Activated T-helper 17 cell treated with anti-CD3 and anti-CD28 coated beads, Interleukin-2, amount 50 U/mL, for 72 hours (primary cell): ENCODE measurements at regions not wholly inside any gene's neighbourhood (a gene's known extent, or its start where the extent isn't known, plus 50 kb on each side); places are given as distances from the start of the nearest gene placed in this dataset.

Experiments
- ATAC-seq: fragments of 150-1000 bp; cut with Tn5 transposase; replicated peaks from 2 replicates; pipeline ENCODE4 v1.10.0; 2021; ENCODE audit warnings: mild to moderate bottlenecking, moderate library complexity
- H3K27ac Mint-ChIP-seq: one replicate; pipeline ENCODE4 v1.8.0; 2022; ENCODE audit warnings: mixed read lengths
- H3K27me3 Mint-ChIP-seq: one replicate; pipeline ENCODE4 v1.8.0; 2022; ENCODE audit warnings: mixed read lengths
- H3K36me3 Mint-ChIP-seq: one replicate; pipeline ENCODE4 v1.8.0; 2022; ENCODE audit warnings: low read depth, mild to moderate bottlenecking, mixed read lengths
- H3K4me1 Mint-ChIP-seq: one replicate; pipeline ENCODE4 v1.8.0; 2022; ENCODE audit warnings: mixed read lengths
- H3K4me3 Mint-ChIP-seq: one replicate; pipeline ENCODE4 v1.8.0; 2022; ENCODE audit warnings: mild to moderate bottlenecking, mixed read lengths
- H3K9me3 Mint-ChIP-seq: one replicate; pipeline ENCODE4 v1.8.0; 2022; ENCODE audit warnings: mixed read lengths

DNA sequence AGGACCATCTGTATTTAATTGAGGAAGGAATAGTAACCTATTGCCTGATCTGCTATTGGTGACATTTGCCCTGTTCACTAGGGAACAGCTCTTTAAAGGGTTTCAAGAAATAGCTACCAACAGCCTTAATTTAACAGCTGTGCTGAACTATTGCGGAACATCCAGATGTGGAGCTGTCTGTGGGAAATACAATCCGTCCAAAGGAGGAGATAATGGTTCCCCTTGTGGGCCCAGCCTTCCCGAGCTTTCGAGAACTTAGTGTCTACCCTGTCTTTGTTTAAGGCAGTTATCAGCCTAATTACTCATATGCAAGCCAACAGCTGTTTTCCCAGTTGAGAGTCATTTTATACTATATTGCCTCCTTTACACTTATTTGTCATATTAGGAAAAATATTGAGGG lies 398.6 kb downstream of the WDR72 start:
- no peak for ATAC-seq
- no peaks in the 10 kb centered on the region for H3K36me3 Mint-ChIP-seq
- H3K4me3 Mint-ChIP-seq: no peak overlapping the region
- H3K9me3 Mint-ChIP-seq: no peaks in the 10 kb centered on the region
- H3K27me3 Mint-ChIP-seq: peaks cover 3% of the 10 kb centered on the region
- no peak overlapping the region for H3K27ac Mint-ChIP-seq
- H3K4me1 Mint-ChIP-seq: no peaks in the 10 kb centered on the region

DNA sequence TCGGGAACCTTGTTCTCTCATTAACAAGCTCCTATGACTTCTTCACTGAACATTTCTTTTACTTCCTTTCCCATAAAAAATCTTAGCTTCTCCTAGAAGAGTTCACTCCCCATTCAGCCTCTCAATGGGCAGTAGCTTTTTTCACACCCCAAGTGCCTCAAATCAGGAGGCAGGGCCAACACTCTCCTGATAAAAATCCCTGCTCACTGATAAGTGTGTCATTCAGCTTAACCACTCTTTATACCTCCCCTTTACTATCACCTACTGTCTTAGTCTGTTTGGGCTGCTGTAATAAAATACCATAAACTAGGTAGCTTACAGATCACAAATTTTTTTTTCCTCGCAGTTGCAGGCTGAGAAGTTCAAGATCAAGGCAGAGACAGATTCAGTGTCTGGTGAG lies 400.4 kb downstream of the WDR72 start:
- Mint-ChIP-seq H3K36me3 (no peaks in the 10 kb centered on the region), H3K27ac (no peak overlapping the region), H3K9me3 (no peaks in the 10 kb centered on the region), H3K4me3 (no peak overlapping the region), H3K27me3 (peaks cover 3% of the 10 kb centered on the region), H3K4me1 (no peaks in the 10 kb centered on the region)
- no peak for ATAC-seq

DNA sequence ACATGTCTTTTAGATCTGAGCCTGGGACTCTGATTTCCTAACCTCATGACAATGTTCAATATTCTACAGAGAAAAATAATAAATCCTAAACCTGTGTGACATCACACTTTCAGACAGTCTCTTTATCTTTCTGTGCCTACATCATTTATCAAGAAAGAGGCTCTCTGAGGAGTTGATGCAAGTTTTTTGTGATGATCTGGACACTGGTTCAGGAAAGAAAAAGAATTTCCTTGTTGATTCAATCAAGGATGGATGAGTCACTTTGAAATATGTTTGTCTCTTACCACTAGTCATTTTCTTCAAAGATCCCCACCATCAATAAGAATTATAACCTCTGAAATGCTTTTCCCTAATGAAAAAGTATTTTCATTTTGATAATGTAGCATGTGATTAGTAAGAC lies 404.6 kb downstream of the WDR72 start:
- H3K9me3 Mint-ChIP-seq: no peaks in the 10 kb centered on the region
- no peak overlapping the region for H3K4me3 Mint-ChIP-seq
- no peaks in the 10 kb centered on the region for H3K36me3 Mint-ChIP-seq
- peaks cover 8% of the 10 kb centered on the region for H3K27me3 Mint-ChIP-seq
- no peak for ATAC-seq
- no peaks in the 10 kb centered on the region for H3K4me1 Mint-ChIP-seq
- H3K27ac Mint-ChIP-seq: no peak overlapping the region

DNA sequence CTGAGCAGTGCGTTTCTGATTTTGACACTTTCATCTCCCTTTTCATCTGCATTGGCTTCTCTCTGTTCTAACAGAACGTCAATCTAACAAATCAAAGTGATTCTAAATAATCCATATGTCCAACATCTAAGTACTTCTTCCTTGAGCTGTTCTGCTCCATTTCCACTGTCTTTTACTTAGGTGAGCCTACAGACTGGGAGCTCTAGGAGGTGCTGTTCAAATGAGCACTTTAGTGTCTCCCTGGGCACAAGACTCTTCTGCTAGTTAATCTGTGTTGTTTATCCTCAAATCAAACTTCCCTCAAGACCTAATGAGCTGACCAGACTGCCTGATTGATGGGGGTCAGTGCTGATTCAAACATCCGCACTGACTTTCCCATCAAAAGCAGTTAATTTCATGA lies 408.1 kb downstream of the WDR72 start:
- Mint-ChIP-seq H3K4me1 (no peaks in the 10 kb centered on the region), H3K4me3 (no peak overlapping the region), H3K27ac (no peak overlapping the region), H3K27me3 (peaks cover 8% of the 10 kb centered on the region), H3K36me3 (no peaks in the 10 kb centered on the region), H3K9me3 (no peaks in the 10 kb centered on the region)
- no peak for ATAC-seq

DNA sequence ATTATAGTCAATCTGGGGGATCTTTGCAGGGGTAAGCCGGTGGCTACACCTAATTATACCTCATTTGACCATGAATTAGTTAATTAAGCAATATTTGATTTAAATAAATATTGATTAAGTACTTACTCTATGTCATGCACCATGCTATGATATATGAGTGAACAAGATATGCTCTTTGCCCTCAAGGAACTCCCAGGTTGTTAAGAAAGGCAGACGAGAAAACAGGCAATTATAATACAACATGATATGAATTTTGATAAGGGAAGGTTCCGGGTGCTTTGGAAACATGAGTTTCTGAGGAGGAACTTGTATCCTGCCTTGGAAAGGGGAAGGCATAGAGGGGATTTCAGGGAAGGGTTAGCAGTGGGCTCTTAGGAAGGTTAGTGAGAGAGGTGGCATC lies 412.9 kb downstream of the WDR72 start:
- H3K4me3 Mint-ChIP-seq: no peak overlapping the region
- H3K36me3 Mint-ChIP-seq: no peaks in the 10 kb centered on the region
- no peaks in the 10 kb centered on the region for H3K4me1 Mint-ChIP-seq
- no peak overlapping the region for H3K27ac Mint-ChIP-seq
- peaks cover 16% of the 10 kb centered on the region for H3K27me3 Mint-ChIP-seq
- no peaks in the 10 kb centered on the region for H3K9me3 Mint-ChIP-seq
- no peak for ATAC-seq

DNA sequence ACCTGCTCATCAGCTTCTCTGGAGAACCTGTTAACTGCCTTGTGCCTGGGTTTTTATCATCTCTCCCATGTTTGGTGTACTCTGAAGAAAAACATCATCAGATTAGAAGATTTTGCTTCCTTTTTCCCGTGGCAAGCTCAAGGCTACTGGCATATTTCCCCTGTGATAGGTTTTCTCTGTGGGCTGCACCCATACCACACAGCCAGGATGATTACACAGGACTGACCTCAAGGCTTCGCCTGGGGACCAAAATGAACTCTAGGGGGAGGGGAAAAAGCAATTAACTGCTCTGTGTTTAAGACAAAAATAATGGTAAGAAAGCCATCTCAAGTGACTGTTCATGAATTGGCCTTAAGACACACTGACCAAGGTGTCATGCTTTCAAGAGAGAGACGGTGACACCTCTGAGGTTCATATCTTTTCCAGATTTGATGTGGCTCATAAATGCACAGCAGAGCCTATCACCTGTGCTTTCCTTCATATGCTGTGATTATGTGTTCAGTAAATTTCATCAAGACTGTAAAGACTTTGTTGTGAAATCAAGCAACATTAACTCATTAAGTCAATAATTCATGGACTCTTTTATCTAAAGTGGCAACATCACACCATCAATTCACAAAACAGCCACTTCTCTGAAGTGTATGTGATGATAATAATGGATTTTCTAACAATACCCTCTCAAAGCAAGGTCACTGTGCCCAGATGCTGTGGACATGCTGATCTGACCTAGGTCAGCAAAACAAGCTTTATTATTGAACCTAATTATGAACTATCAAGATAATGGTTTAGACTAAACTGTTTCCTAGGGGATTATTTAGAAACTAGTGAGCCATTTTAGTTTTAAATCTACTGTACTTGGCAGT lies 427.9 kb downstream of the WDR72 start:
- no peaks in the 10 kb centered on the region for H3K4me1 Mint-ChIP-seq
- H3K36me3 Mint-ChIP-seq: no peaks in the 10 kb centered on the region
- H3K27me3 Mint-ChIP-seq: no peaks in the 10 kb centered on the region
- H3K27ac Mint-ChIP-seq: no peak overlapping the region
- no peak for ATAC-seq
- H3K9me3 Mint-ChIP-seq: no peaks in the 10 kb centered on the region
- no peak overlapping the region for H3K4me3 Mint-ChIP-seq

DNA sequence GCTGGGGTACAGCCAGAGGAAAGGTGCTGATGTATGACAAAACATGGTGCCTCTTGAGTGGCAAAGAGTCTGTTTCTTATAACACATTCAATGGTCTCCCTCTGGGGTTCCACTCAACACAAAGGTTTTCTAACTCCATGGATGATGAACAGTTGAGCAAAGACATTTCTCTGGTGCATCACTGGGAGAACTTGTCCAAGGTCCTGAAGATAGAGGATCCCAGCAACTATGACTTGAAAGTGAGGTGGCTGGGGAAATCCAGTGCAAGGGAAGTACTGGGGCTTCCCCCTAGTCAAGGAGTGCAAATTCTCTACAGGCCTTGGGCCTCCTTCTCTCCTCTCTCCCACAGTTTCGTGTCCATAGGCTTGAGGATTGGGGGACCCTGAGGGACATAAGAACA lies 431.1 kb downstream of the WDR72 start:
- H3K27me3 Mint-ChIP-seq: no peaks in the 10 kb centered on the region
- H3K4me1 Mint-ChIP-seq: no peaks in the 10 kb centered on the region
- ATAC-seq: no peak
- no peak overlapping the region for H3K27ac Mint-ChIP-seq
- H3K4me3 Mint-ChIP-seq: no peak overlapping the region
- no peaks in the 10 kb centered on the region for H3K9me3 Mint-ChIP-seq
- H3K36me3 Mint-ChIP-seq: no peaks in the 10 kb centered on the region

DNA sequence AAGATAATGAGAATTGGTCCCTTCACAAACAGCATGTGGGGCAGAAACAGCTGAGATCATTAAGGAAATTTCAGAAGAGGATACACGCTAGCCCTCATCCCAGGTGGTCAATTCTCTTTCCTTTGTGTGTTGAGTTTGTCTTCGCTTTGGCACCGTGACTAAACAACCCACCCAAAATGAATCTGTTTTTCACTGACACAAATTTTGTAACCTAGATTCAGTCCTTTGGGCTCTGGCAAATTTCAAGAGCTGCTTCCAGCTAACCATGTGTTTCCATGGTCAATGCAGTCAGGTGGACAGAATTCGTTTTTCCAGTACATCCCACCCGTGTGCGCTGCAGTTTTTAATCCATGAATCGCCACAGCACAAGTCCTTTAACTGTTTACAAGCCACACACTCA lies 435.4 kb downstream of the WDR72 start:
- Mint-ChIP-seq H3K27ac (no peak overlapping the region), H3K9me3 (no peaks in the 10 kb centered on the region), H3K4me3 (no peak overlapping the region), H3K36me3 (no peaks in the 10 kb centered on the region), H3K27me3 (no peaks in the 10 kb centered on the region), H3K4me1 (no peaks in the 10 kb centered on the region)
- no peak for ATAC-seq

DNA sequence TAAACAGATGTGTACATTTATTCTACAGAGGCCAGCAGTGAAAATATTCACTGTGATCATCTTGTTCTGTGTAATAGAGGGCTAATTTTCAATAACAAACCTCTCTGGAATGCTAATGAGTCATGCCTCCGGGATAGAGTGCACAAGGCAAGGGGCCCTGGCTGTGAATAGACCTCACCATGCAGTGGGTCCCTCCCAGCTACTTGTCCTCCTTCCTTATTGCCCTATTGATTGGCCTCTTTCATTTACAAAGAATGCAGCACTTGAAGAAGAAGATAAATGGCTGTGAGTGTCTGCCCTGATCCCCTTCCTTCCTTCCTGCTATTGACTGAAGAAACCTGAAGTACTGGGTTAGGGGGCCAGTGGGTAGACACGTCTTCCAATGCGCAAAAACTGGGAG lies 436.3 kb downstream of the WDR72 start:
- Mint-ChIP-seq H3K27ac (no peak overlapping the region), H3K4me3 (no peak overlapping the region), H3K9me3 (no peaks in the 10 kb centered on the region), H3K4me1 (no peaks in the 10 kb centered on the region), H3K27me3 (no peaks in the 10 kb centered on the region), H3K36me3 (no peaks in the 10 kb centered on the region)
- no peak for ATAC-seq

DNA sequence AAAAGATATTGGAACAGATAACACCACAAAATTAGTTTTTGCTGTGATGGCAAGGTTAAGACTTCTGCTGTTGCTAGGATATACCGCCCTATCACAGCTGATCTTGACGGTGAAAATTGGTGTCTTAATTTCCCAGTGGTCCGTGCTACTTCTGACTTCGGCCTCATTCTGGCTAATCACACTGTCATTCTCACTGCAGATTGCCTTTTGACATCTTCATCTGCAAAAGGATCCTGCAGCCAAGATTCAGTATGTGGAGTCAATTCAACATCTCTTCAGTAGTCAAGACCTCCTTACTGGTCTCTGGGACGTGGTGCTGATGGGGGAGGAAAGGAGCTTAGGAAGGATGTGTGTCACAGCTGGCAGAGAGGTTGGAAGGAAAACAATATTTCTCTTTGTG lies 438.6 kb downstream of the WDR72 start:
- Mint-ChIP-seq H3K27ac (no peak overlapping the region), H3K4me1 (no peaks in the 10 kb centered on the region), H3K4me3 (no peak overlapping the region), H3K9me3 (no peaks in the 10 kb centered on the region), H3K36me3 (no peaks in the 10 kb centered on the region), H3K27me3 (no peaks in the 10 kb centered on the region)
- ATAC-seq: no peak

DNA sequence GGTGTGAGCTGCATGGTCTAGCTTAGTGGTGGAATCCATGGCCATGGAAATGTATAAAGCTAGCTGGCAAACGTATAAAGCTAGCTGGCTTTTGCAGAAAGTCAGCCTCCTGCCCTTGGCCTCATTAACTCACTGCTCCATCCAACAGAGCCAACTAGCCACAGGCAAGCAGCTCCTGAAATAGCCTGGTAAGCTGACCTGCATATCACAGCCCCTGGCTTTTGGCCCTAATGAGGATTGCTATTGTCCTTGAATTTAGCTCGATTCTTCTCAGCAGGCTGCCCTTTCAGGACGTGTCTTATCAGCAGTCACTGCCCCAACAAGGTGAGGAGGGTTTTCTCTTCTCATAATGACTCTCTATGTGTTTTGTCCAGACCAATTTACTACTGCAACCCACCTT lies 446.8 kb downstream of the WDR72 start:
- Mint-ChIP-seq H3K4me1 (no peaks in the 10 kb centered on the region), H3K9me3 (no peaks in the 10 kb centered on the region), H3K4me3 (no peak overlapping the region), H3K27ac (no peak overlapping the region), H3K36me3 (no peaks in the 10 kb centered on the region), H3K27me3 (peaks cover 4% of the 10 kb centered on the region)
- no peak for ATAC-seq

DNA sequence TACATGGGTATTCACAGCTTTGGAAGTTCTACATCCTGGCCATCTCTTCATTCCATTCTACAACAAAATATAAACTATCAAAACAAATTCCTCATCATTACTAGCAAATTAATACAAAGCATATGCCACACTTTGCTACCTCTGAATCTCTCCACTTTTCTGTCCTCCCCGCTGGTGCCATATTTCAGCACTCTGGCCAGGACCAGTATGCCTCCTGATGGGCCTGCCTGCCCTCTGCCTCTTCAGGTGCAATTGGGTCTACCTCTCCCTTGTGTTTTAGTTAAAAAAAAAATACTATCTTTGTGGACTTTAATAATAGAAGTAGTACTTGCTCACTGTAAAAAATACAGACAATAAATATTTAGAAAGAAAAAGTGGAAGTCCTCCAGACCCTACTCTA lies 448.8 kb downstream of the WDR72 start:
- no peak overlapping the region for H3K4me3 Mint-ChIP-seq
- no peaks in the 10 kb centered on the region for H3K4me1 Mint-ChIP-seq
- no peaks in the 10 kb centered on the region for H3K9me3 Mint-ChIP-seq
- H3K27me3 Mint-ChIP-seq: peaks cover 4% of the 10 kb centered on the region
- ATAC-seq: no peak
- H3K27ac Mint-ChIP-seq: no peak overlapping the region
- no peaks in the 10 kb centered on the region for H3K36me3 Mint-ChIP-seq

DNA sequence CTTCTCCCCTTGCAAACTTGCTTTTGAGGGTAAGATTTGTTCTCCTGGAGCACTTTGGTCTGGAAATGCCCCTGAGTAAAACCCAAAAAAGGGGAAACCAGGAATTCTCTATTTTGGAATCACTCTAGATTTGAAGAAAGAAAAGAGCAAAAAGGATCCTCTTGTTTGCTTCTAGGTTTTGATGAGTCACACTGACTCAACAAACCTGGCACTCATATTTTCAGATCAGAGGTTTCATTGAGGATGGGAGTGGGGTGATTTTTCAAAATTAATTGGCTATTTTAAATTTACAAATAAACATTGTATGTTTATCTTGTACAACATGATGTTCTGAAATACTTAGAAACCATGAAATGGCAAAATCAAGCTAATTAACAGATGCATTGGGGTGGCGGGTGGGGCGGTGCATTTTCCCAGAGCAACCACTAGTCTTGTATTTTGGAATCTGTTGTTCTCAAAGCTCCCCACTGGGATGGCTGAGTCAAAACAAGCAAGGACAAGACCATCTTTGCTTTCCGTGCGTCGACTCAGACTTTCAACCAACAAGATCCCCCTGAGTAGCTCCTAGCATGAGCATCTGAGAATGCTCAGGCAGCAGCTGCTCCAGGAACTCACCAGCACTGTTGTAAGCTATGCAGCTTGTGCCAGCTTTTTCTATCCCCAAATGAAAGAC lies 451.4 kb downstream of the WDR72 start:
- H3K4me1 Mint-ChIP-seq: no peaks in the 10 kb centered on the region
- no peaks in the 10 kb centered on the region for H3K36me3 Mint-ChIP-seq
- H3K27ac Mint-ChIP-seq: no peak overlapping the region
- ATAC-seq: no peak
- H3K4me3 Mint-ChIP-seq: no peak overlapping the region
- H3K9me3 Mint-ChIP-seq: no peaks in the 10 kb centered on the region
- no peaks in the 10 kb centered on the region for H3K27me3 Mint-ChIP-seq

DNA sequence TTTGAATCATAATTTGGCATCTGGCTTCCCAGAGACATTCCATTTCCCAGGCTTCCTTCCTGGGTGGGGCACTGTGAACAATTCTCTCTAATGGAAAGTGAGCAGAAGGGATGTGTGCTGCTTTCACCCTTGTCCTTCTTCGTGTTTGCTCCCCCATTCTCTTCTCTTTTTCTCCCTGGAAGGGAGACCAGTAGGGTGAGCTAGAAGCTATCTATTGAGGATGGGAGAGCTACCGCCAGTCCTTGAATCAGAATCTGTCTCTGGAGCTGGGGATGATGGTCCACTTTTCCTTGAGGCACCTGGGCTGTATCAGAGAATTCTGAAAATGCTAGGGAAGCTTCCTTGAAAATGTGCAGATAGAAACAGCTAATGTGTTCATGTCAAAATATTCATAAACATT lies 453.9 kb downstream of the WDR72 start:
- no peaks in the 10 kb centered on the region for H3K9me3 Mint-ChIP-seq
- H3K27me3 Mint-ChIP-seq: no peaks in the 10 kb centered on the region
- no peak for ATAC-seq
- no peaks in the 10 kb centered on the region for H3K4me1 Mint-ChIP-seq
- no peak overlapping the region for H3K27ac Mint-ChIP-seq
- H3K4me3 Mint-ChIP-seq: no peak overlapping the region
- H3K36me3 Mint-ChIP-seq: no peaks in the 10 kb centered on the region

DNA sequence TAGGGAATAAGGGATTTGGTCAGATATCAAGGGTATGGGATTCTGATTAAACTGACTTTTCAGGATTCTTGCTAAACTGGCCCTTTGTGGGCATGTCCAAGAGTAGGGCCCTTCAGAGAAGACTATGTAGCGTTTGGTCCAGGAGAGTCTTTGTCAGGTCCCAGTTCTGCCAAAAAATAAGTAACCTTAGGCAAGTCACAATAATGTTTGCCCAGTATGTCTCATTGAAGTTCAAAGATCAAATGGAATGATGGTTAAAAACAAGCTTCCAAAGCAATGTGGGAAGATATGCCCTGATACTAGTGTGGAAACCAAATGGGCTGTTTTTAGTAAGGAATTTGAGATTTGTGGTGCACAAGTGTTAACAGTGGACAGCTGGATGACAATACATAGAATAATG lies 454.4 kb downstream of the WDR72 start:
- Mint-ChIP-seq H3K36me3 (no peaks in the 10 kb centered on the region), H3K4me1 (no peaks in the 10 kb centered on the region), H3K27me3 (no peaks in the 10 kb centered on the region), H3K4me3 (no peak overlapping the region), H3K9me3 (no peaks in the 10 kb centered on the region), H3K27ac (no peak overlapping the region)
- ATAC-seq: no peak
